HCT116 (cell line): ENCODE measurements at regions not wholly inside any gene's neighbourhood (a gene's known extent, or its start where the extent isn't known, plus 50 kb on each side); places are given as distances from the start of the nearest gene placed in this dataset.
"Not testable (repeated sequence)": the region's sequence is repeated elsewhere in the genome, so short reads cannot be mapped to it uniquely, and the experiment has no call there.

ENCODE experiments used
- ATAC-seq: fragments of 200-7000 bp; cut with Tn5 transposase; 2 replicates; pipeline ENCODE4 v1.9.1; 2020; ENCODE audit warnings: mild to moderate bottlenecking, moderate library complexity
- BruUV-seq: library from RNA; stranded (reverse); fragments of 400-500 nt; replicated peaks from 2 replicates; lab custom pipeline; 2021; lab: Mats Ljungman, UMichigan
- CTCF ChIA-PET: fragments of 300-600 bp; sonication (Branson Sonifier 250); formaldehyde crosslinking; loops from one replicate; lab custom pipeline; 2021; ENCODE audit warnings: antibody characterized with exemption; lab: Charles Lee
- POLR2A ChIA-PET: fragments of 300-600, 350-600 bp; sonication (Branson Sonifier 250); formaldehyde crosslinking; loops from one replicate; lab custom pipeline; 2021; ENCODE audit warnings: antibody characterized with exemption; lab: Charles Lee
- RAD21 ChIA-PET, 2 experiments: fragments of 300-600 bp; sonication (Branson Sonifier 250); formaldehyde crosslinking; loops; one replicate each; lab custom pipeline; 2023; ENCODE audit warnings: low total read pairs in 2 of 2; ENCODE audit not compliant: uncharacterized antibody in 2 of 2, unreplicated experiment in 2 of 2, low non-redundant PET in 1 of 2; lab: Charles Lee
- DNase-seq: peaks from one replicate; pipeline ENCODE4 v3.0.0-alpha.2; 2010; ENCODE audit warnings: low read depth, low spot score
- H2AFZ ChIP-seq: fragments of 200-600 bp; shearing (Covaris generic), sonication (generic); 2 replicates; pipeline ENCODE4 v1.6.1; 2017; ENCODE audit warnings: low read depth, mixed run types, mixed read lengths, antibody characterized with exemption, low read length; ENCODE audit not compliant: poor library complexity, severe bottlenecking
- H3K27ac ChIP-seq: 2 replicates; pipeline ENCODE4 v1.5.1; 2012; ENCODE audit warnings: low read depth, low read length
- H3K27me3 ChIP-seq: fragments of 200-600 bp; sonication (generic); 2 replicates; pipeline ENCODE4 v1.6.1; 2016; ENCODE audit warnings: mixed run types, low read length, mixed read lengths; ENCODE audit not compliant: insufficient read depth
- H3K36me3 ChIP-seq, 2 experiments: fragments of 200-500 bp in 1 of 2; fragments of 200-600 bp in 1 of 2; sonication (Bioruptor generic) in 1 of 2; sonication (generic) in 1 of 2; 2 replicates each; pipeline versions ENCODE4 v1.5.1 to v1.6.1; 2014 to 2016; ENCODE audit warnings: low read length in 2 of 2, inconsistent platforms in 1 of 2, mixed read lengths in 1 of 2, mixed run types in 1 of 2; ENCODE audit not compliant: insufficient read depth in 2 of 2, control insufficient read depth in 1 of 2
- H3K4me1 ChIP-seq, 2 experiments: fragments of 200-600 bp in 1 of 2; sonication (generic) in 1 of 2; 2 replicates each; pipeline versions ENCODE4 v1.5.1 to v1.6.1; 2012 to 2017; ENCODE audit warnings: low read length in 2 of 2, inconsistent platforms in 1 of 2, mild to moderate bottlenecking in 1 of 2, mixed read lengths in 1 of 2, mixed run types in 1 of 2, moderate library complexity in 1 of 2; ENCODE audit not compliant: insufficient read depth in 2 of 2, control insufficient read depth in 1 of 2
- H3K4me2 ChIP-seq: fragments of 200-600 bp; sonication (generic); 2 replicates; pipeline ENCODE4 v1.6.1; 2017; ENCODE audit warnings: mixed run types, low read length, mixed read lengths
- H3K4me3 ChIP-seq, 2 experiments: fragments of 200-600 bp in 1 of 2; sonication (generic) in 1 of 2; replicated peaks in 1 of 2; 2 replicates each; pipeline ENCODE4 v1.5.1; 2011 to 2016; ENCODE audit warnings: low read length in 2 of 2, control low read depth in 1 of 2, low read depth in 1 of 2, mild to moderate bottlenecking in 1 of 2, mixed read lengths in 1 of 2, mixed run types in 1 of 2
- H3K79me2 ChIP-seq: fragments of 200-600 bp; sonication (generic); 2 replicates; pipeline ENCODE4 v1.6.1; 2017; ENCODE audit warnings: mild to moderate bottlenecking, mixed run types, low read length, moderate library complexity, mixed read lengths; ENCODE audit not compliant: insufficient read depth
- H3K9ac ChIP-seq: fragments of 200-600 bp; sonication (generic); 2 replicates; pipeline ENCODE4 v1.6.1; 2016; ENCODE audit warnings: low read length, mixed read lengths
- H3K9me2 ChIP-seq: fragments of 200-600 bp; sonication (generic), shearing (Covaris generic); 2 replicates; pipeline ENCODE4 v1.6.1; 2017; ENCODE audit warnings: mixed run types, mild to moderate bottlenecking, moderate library complexity; ENCODE audit not compliant: insufficient read depth
- H3K9me3 ChIP-seq, 2 experiments: fragments of 200-500 bp in 1 of 2; fragments of 200-600 bp in 1 of 2; sonication (Bioruptor generic) in 1 of 2; sonication (generic) in 1 of 2; 2 replicates each; pipeline ENCODE4 v1.6.1; 2014 to 2017; ENCODE audit warnings: low read length in 2 of 2, mixed read lengths in 2 of 2, inconsistent platforms in 1 of 2, low read depth in 1 of 2, mild to moderate bottlenecking in 1 of 2, mixed run types in 1 of 2, moderate library complexity in 1 of 2; ENCODE audit not compliant: control insufficient read depth in 1 of 2, insufficient read depth in 1 of 2
- H4K20me1 ChIP-seq: fragments of 200-600 bp; sonication (generic), shearing (Covaris generic); 2 replicates; pipeline ENCODE4 v1.6.1; 2017; ENCODE audit warnings: mixed run types, mild to moderate bottlenecking, moderate library complexity; ENCODE audit not compliant: insufficient read depth
- CTCF ChIP-seq, 3 experiments: fragments of 200-600 bp in 1 of 3; sonication (generic) in 1 of 3; IDR thresholded peaks in 2 of 3; conservative IDR thresholded peaks in 1 of 3; 2 replicates each; pipeline ENCODE4 v1.5.1; 2012 to 2017; ENCODE audit warnings: low read depth in 2 of 3, low read length in 2 of 3, antibody characterized with exemption in 1 of 3, borderline replicate concordance in 1 of 3, control low read depth in 1 of 3, mild to moderate bottlenecking in 1 of 3, mixed read lengths in 1 of 3, mixed run types in 1 of 3, moderate library complexity in 1 of 3; ENCODE audit not compliant: insufficient read depth in 1 of 3
- EGR1 ChIP-seq: IDR thresholded peaks from 2 replicates; pipeline ENCODE4 v1.6.1; 2012; ENCODE audit warnings: low read depth
- JUND ChIP-seq: IDR thresholded peaks from 2 replicates; pipeline ENCODE4 v1.6.1; 2012
- POLR2A ChIP-seq: IDR thresholded peaks from 2 replicates; pipeline ENCODE4 v1.7.0; 2011; ENCODE audit warnings: borderline replicate concordance; ENCODE audit not compliant: insufficient read depth, insufficient read length; ENCODE audit errors: extremely low read depth
- RAD21 ChIP-seq: IDR thresholded peaks from 2 replicates; pipeline ENCODE4 v1.6.1; 2012; ENCODE audit warnings: low read depth, mild to moderate bottlenecking
- SIN3A ChIP-seq: IDR thresholded peaks from 2 replicates; pipeline ENCODE4 v1.6.1; 2012; ENCODE audit warnings: low read depth
- SP1 ChIP-seq: IDR thresholded peaks from 2 replicates; pipeline ENCODE4 v1.6.1; 2012; ENCODE audit warnings: low read depth
- SRF ChIP-seq: IDR thresholded peaks from 2 replicates; pipeline ENCODE4 v1.6.1; 2012; ENCODE audit warnings: low read depth
- intact Hi-C: fragments of 100-400 bp; cut with micrococcal nuclease; formaldehyde crosslinking; loops from 2 replicates; pipeline ENCODE4 v1.10.0; 2022

- Histone ChIP-seq H3K79me2 (no peaks in the 10 kb centered on the region), H4K20me1 (no peaks in the 10 kb centered on the region), H3K9ac (no peak overlapping the region), H3K27ac (no peak overlapping the region), H3K36me3 (no peaks in the 10 kb centered on the region), H2AFZ (no peak overlapping the region), H3K4me1 (no peaks in the 10 kb centered on the region), H3K27me3 (no peaks in the 10 kb centered on the region), H3K4me3 (no peak overlapping the region), H3K9me3 (no peaks in the 10 kb centered on the region), H3K9me2 (no peaks in the 10 kb centered on the region), H3K4me2 (no peak overlapping the region)
- intact Hi-C loops: no loop called here
- RAD21 ChIA-PET: no interaction called here
- no peak for ATAC-seq
- TF ChIP-seq JUND (no peak), SP1 (no peak), EGR1 (no peak), SIN3A (no peak), SRF (no peak), POLR2A (no peak), CTCF (IDR thresholded peaks at IDR 0.05 in 2 of 3, conservative IDR thresholded peaks at IDR 0.05 in 1 of 3; ENCODE audit: borderline replicate concordance in 1 of 3, insufficient read depth in 1 of 3, low read depth in 2 of 3, low read length in 2 of 3) (no peak), RAD21 (no peak)
- no peak for DNase-seq
- BruUV-seq: no TSS peak
- CTCF ChIA-PET: no interaction called here
- POLR2A ChIA-PET: no interaction called here
These were observed 223.8 kb upstream of the DDI1 start for GRCh38 chr11:103812680-103813079.

GRCh38 chr11:103820345-103820744, 216.1 kb upstream of the DDI1 start:
- POLR2A ChIA-PET, ATAC-seq: not testable (repeated sequence)

More at GRCh38 chr11:103820345-103820744, 216.1 kb upstream of the DDI1 start:
- CTCF ChIA-PET, H3K4me1 ChIP-seq, H4K20me1 ChIP-seq, H3K9me3 ChIP-seq, H3K9me2 ChIP-seq, DNase-seq, H3K36me3 ChIP-seq, intact Hi-C loops, H3K4me2 ChIP-seq, RAD21 ChIA-PET, H3K27me3 ChIP-seq, H3K27ac ChIP-seq, H3K4me3 ChIP-seq, BruUV-seq, H2AFZ ChIP-seq, H3K9ac ChIP-seq, H3K79me2 ChIP-seq: not testable (repeated sequence)
